ENCODE measurements at regions not wholly inside any gene's neighbourhood (a gene's known extent, or its start where the extent isn't known, plus 50 kb on each side); places are given as distances from the start of the nearest gene placed in this dataset.

DNA sequence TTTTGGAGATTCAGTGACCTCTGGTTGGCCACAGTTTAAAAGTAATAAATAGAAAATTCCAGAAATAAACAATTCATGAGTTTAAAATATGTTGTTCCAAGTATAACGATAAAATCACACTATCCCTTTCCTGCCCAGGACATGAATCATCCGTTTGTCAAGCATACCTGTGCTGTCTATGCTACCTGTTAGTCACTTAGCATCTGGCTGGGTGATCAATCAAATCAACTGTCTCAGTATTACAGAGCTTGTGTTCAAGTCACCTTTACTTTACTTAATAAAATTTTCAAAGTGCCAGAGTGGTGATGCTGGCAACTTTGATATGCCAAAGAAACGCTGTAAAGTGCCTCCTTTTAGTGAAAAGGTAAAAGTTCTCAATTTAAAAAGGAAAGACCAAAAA lies 979.5 kb upstream of the NDST4 start:
- Histone ChIP-seq H3K36me3 (ENCODE audit: insufficient read depth, low read length) (no peaks in the 10 kb centered on the region), H2AFZ (ENCODE audit: low read depth, low read length) (no peak overlapping the region)

DNA sequence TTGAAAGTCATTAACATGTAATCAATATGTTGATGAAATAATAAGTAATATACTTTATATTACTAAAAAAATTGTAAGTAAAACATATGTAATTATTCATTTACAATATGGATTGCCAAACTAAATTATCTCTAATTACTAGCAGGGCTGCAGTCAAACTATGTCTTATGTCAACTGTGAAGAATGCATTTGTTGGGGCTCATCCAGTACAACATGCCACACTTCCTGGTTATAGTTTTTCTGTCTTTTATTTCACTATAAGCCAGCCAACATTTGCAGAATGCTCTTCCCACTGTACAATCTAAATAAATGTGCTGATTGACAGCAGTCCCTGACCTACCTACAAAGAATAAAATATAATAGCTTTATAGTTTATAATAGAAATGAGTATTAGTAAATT lies 975.4 kb upstream of the NDST4 start:
- H3K9me3 ChIP-seq (ENCODE audit: low read length), result no peaks in the 10 kb centered on the region
- H3K36me3 ChIP-seq (ENCODE audit: insufficient read depth, low read length), result no peaks in the 10 kb centered on the region
- no peaks in the 10 kb centered on the region for H3K27me3 ChIP-seq (ENCODE audit: insufficient read depth, low read length)
- H3K4me1 ChIP-seq (ENCODE audit: insufficient read depth, low read length), result no peaks in the 10 kb centered on the region
- H2AFZ ChIP-seq (ENCODE audit: low read depth, low read length), result no peak overlapping the region
- no peak overlapping the region for H3K4me3 ChIP-seq (ENCODE audit: low read length)

More for the DNA sequence above, 979.5 kb upstream of the NDST4 start:
- Histone ChIP-seq H3K4me3 (ENCODE audit: low read length) (no peak overlapping the region), H3K27me3 (ENCODE audit: insufficient read depth, low read length) (no peaks in the 10 kb centered on the region), H3K9me3 (ENCODE audit: low read length) (no peaks in the 10 kb centered on the region), H3K4me1 (ENCODE audit: insufficient read depth, low read length) (peaks cover 19% of the 10 kb centered on the region)

DNA sequence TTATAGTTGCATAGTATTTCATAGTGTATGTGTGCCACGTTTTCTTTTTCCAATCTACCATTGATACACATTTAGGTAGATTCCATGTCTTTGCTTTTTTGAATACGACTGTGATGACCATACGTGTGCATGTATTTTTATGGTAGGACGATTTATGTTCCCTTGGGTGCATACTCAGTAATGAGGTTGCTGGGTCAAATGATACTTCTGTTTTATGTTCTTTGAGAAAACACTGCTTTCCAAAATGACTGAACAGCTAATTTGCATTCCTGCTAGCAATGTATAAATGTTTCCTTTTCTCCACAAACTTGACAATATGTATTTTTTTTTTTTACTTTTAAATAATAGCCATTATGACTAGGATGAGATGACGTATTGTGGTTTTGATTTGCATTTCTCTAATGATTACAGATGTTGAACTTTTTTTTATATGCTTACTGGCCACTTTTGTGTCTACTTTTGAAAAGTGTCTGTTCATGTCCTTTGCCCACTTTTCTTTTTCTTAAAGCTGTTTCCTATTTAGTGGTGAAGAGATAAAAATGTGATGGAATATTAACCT lies 969.5 kb upstream of the NDST4 start:
- Histone ChIP-seq H3K4me3 (ENCODE audit: low read length) (no peak overlapping the region), H2AFZ (ENCODE audit: low read depth, low read length) (no peak overlapping the region), H3K4me1 (ENCODE audit: insufficient read depth, low read length) (no peaks in the 10 kb centered on the region), H3K36me3 (ENCODE audit: insufficient read depth, low read length) (no peaks in the 10 kb centered on the region), H3K27me3 (ENCODE audit: insufficient read depth, low read length) (no peaks in the 10 kb centered on the region), H3K9me3 (ENCODE audit: low read length) (no peaks in the 10 kb centered on the region)

DNA sequence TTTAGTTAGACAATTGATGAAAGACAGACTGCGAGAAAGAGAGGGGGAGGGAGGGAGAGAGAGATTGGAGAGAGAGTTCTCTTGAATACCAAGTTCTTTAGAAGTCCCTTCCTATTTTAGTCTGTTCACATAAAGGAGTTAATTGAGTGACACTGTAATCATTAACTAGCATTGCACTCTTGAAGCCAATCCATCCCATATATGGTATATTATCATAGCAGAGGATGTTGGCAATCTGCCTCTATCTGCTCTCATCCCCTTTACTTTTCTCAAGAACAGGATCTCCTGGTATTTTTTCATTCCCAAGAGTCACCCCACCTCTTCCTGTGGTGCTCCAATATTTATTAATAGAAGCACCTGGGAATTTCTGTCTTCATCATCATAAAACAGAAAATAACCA lies 959.6 kb upstream of the NDST4 start:
- H2AFZ ChIP-seq (ENCODE audit: low read depth, low read length), result no peak overlapping the region

DNA sequence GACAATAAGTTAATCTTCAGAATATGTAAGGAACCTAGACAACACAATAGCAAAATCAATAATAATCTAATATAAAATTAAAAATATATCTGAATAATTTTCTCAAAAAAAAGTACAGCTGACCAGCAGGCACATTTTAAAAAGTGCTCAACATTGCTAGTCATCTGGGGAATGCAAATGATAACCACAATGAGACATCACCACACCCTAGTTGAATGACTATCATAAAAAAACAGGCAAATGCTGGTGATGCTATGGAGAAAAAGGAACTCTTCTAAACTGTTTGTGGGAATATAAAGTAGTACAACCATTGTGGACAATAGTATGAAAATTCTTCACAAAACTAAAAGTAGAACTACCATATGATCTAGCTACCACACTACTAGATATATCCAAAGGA lies 956.9 kb upstream of the NDST4 start:
- Histone ChIP-seq H3K4me3 (ENCODE audit: low read length) (no peak overlapping the region), H3K36me3 (ENCODE audit: insufficient read depth, low read length) (no peaks in the 10 kb centered on the region), H3K9me3 (ENCODE audit: low read length) (no peaks in the 10 kb centered on the region), H2AFZ (ENCODE audit: low read depth, low read length) (no peak overlapping the region), H3K4me1 (ENCODE audit: insufficient read depth, low read length) (no peaks in the 10 kb centered on the region), H3K27me3 (ENCODE audit: insufficient read depth, low read length) (no peaks in the 10 kb centered on the region)

More for the DNA sequence above, 959.6 kb upstream of the NDST4 start:
- Histone ChIP-seq H3K4me3 (ENCODE audit: low read length) (no peak overlapping the region), H3K9me3 (ENCODE audit: low read length) (no peaks in the 10 kb centered on the region), H3K27me3 (ENCODE audit: insufficient read depth, low read length) (no peaks in the 10 kb centered on the region), H3K4me1 (ENCODE audit: insufficient read depth, low read length) (no peaks in the 10 kb centered on the region), H3K36me3 (ENCODE audit: insufficient read depth, low read length) (no peaks in the 10 kb centered on the region)

DNA sequence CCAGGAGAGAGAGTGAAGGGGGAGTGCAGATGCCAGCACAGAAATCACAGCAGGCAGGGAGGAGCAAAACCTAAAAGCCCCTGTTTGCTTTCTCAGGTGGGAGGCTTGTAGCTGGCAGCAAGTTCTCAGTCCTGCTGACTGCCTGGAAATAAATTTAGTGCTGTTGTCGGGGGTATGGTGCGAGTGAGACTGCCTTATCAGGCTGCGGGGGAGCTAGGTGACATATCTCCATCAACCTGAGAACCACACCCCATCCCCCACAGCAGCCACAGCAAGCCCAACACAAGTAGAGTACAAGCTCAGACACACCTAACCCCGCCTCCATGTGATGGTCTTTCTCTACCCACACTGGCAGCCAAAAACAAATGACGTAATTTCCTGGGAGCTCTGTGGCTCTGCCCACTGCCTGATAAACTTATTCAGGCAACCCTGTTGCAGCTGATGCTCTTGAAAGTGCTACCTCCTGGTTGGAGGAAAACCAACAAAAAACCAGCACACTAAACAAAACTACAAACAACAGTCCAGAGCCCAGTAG lies 953.4 kb upstream of the NDST4 start:
- no peaks in the 10 kb centered on the region for H3K36me3 ChIP-seq (ENCODE audit: insufficient read depth, low read length)
- H3K27me3 ChIP-seq (ENCODE audit: insufficient read depth, low read length), result no peaks in the 10 kb centered on the region
- no peaks in the 10 kb centered on the region for H3K4me1 ChIP-seq (ENCODE audit: insufficient read depth, low read length)
- no peaks in the 10 kb centered on the region for H3K9me3 ChIP-seq (ENCODE audit: low read length)
- H3K4me3 ChIP-seq (ENCODE audit: low read length), result no peak overlapping the region
- H2AFZ ChIP-seq (ENCODE audit: low read depth, low read length), result no peak overlapping the region

DNA sequence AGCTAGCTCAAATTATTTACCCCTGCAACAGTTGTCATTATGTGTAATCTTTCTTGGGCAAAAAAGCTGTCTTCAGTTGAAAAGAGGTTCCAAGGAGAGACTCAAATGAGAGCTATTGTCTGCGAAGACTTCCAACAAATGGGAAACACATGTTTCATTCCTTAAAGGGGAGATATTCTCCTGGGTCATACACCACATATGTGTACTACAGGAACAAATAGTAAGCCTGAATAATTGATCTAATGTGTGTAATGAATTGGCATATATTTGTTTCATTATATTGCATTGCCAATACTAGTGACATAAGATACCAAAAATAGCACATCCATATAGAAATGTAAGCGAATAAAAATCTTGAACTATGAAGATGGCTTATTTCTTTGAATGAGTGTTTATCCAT lies 950.9 kb upstream of the NDST4 start:
- no peak overlapping the region for H3K4me3 ChIP-seq (ENCODE audit: low read length)
- no peaks in the 10 kb centered on the region for H3K4me1 ChIP-seq (ENCODE audit: insufficient read depth, low read length)
- no peaks in the 10 kb centered on the region for H3K36me3 ChIP-seq (ENCODE audit: insufficient read depth, low read length)
- H2AFZ ChIP-seq (ENCODE audit: low read depth, low read length), result no peak overlapping the region
- no peaks in the 10 kb centered on the region for H3K27me3 ChIP-seq (ENCODE audit: insufficient read depth, low read length)
- no peaks in the 10 kb centered on the region for H3K9me3 ChIP-seq (ENCODE audit: low read length)

DNA sequence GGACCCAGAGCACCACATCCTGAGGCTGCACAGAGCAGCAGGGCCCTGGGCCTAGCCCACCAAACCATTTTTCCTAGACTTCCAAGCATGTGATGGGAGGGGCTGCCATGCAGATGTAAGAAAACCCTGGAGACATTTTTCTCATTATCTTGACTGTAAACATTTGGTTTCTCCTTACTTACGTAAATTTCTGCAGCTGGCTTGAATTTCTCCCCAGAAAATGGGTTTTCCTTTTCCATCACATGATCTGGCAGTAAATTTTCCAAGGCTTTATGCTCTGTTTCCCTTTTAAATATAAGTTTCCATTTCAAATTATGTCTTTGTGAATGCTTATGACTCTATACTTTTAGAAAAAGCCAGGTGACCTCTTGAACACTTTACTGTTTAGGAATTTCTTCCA lies 945.9 kb upstream of the NDST4 start:
- Histone ChIP-seq H2AFZ (ENCODE audit: low read depth, low read length) (no peak overlapping the region), H3K9me3 (ENCODE audit: low read length) (no peaks in the 10 kb centered on the region), H3K36me3 (ENCODE audit: insufficient read depth, low read length) (no peaks in the 10 kb centered on the region), H3K4me1 (ENCODE audit: insufficient read depth, low read length) (no peaks in the 10 kb centered on the region), H3K4me3 (ENCODE audit: low read length) (no peak overlapping the region), H3K27me3 (ENCODE audit: insufficient read depth, low read length) (no peaks in the 10 kb centered on the region)

DNA sequence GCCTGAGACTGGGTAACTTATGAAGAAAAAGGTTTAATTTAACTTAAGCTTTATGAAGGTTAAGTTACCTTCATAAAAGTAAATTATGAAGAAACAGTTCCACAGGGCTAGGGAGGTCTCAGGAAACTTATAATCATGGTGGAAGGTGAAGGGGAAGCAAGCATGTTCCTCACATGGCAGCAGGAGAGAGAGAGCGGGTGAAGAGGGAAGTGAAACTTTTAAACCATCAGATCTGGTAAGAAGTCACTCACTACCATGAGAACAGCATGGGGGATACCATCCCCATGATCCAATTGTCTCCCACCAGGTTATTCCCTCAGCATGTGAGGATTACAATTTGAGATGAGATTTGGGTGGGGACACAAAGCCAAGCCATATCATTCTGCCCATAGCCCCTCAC lies 944.7 kb upstream of the NDST4 start:
- no peaks in the 10 kb centered on the region for H3K36me3 ChIP-seq (ENCODE audit: insufficient read depth, low read length)
- no peak overlapping the region for H3K4me3 ChIP-seq (ENCODE audit: low read length)
- no peak overlapping the region for H2AFZ ChIP-seq (ENCODE audit: low read depth, low read length)
- H3K27me3 ChIP-seq (ENCODE audit: insufficient read depth, low read length), result no peaks in the 10 kb centered on the region
- H3K9me3 ChIP-seq (ENCODE audit: low read length), result no peaks in the 10 kb centered on the region
- H3K4me1 ChIP-seq (ENCODE audit: insufficient read depth, low read length), result no peaks in the 10 kb centered on the region

DNA sequence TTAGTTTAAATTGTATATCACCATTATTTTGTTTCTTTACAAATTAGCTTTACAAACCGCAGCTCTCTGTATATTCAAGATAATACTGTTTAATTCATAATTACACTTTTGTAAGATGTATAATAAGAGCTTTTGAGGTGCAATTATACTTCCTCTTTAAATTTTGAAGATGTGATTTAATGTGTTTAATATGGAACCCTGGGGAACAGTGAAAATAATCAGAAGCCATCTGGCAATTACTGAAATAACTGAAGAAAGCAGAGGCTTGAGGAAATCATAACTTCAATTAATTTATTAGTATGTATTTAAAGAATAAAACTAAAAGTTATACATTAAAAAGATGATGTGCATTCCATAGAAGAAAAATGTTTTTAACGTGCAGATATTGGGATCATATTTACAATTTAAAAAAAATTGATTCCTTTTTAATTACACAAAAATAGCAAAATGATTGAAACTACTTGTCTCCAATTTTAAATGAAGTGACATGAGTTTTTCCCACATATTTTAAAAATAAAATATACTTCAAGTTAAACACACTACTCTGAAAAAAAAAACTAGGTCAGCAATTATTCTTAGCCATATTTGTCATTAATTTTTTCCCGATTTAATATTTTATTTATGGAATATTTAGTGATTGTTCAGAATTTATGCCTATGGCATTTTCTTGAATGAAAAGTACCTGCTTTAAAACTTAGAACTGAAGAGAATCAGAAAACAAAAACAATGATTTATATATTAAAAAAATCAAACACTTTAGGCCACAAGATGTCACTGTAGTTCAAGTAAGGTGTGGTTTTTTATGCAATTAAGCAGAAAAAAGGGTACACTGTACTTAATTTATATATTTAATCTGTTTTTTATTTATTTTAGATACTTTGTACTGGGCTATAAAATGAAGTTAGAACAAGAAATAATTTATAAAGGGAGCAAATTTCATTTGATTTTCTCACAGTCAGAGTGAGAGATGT lies 942.7 kb upstream of the NDST4 start:
- Histone ChIP-seq H3K4me1 (ENCODE audit: insufficient read depth, low read length) (no peaks in the 10 kb centered on the region), H3K27me3 (ENCODE audit: insufficient read depth, low read length) (no peaks in the 10 kb centered on the region), H3K36me3 (ENCODE audit: insufficient read depth, low read length) (no peaks in the 10 kb centered on the region), H3K4me3 (ENCODE audit: low read length) (no peak overlapping the region), H3K9me3 (ENCODE audit: low read length) (no peaks in the 10 kb centered on the region), H2AFZ (ENCODE audit: low read depth, low read length) (no peak overlapping the region)

DNA sequence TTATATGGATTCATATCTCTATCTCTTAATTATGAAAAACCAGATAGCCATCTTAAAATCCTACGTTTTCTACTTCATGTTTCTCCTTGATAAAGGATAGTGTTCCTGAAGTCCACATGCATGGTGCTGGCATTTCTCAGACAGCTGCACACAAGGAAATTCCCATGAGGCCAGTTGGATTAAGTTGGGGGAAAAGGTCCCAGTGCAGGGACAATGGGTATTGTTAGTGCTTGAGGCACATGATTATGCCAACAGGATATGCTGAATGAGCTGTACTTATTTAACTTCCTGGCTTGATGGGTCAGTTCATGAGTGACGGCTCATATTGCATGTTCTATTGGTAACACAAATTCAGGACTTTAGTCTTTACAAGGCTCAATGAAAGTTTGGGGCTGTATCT lies 913.9 kb upstream of the NDST4 start:
- H3K4me3 ChIP-seq (ENCODE audit: low read length), result no peak overlapping the region
- H2AFZ ChIP-seq (ENCODE audit: low read depth, low read length), result no peak overlapping the region
- H3K36me3 ChIP-seq (ENCODE audit: insufficient read depth, low read length), result no peaks in the 10 kb centered on the region
- H3K4me1 ChIP-seq (ENCODE audit: insufficient read depth, low read length), result no peaks in the 10 kb centered on the region
- no peaks in the 10 kb centered on the region for H3K9me3 ChIP-seq (ENCODE audit: low read length)
- H3K27me3 ChIP-seq (ENCODE audit: insufficient read depth, low read length), result no peaks in the 10 kb centered on the region

DNA sequence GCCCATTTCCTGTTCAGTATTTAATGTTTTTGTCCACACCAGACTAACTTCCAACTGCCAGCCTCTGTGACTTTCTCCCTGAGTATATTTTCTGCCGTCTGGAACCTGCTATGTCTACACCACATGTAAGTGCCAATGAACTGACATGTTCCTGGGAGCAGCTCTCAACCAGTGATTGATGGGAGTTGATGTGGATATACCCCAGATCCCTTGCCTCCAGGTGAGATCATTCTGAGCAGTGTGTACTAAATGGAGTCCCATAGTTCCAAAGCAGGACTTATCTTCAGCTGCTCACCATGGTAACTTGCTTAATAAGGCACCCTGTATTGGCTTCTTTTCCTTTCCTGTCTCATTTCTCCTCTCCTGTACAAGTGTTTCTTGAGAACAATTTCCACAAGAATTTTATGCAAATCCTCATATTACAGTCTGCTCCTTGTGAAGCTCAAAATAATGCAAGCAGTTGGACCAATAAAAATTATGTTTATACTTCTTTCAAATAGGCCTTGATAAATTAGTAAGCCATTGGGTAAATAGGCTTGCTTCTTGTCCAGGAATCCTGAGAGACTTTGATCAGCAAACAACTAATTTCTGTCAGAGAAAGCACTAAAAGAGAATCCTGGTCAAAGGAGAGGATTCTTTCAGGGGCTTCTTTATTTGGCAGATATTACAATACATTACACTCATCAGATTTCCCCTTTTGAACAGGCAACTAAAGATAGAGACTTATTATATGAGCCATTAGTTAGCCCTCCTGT lies 911.7 kb upstream of the NDST4 start:
- Histone ChIP-seq H3K9me3 (ENCODE audit: low read length) (peaks cover 1% of the 10 kb centered on the region), H2AFZ (ENCODE audit: low read depth, low read length) (no peak overlapping the region), H3K4me3 (ENCODE audit: low read length) (no peak overlapping the region), H3K4me1 (ENCODE audit: insufficient read depth, low read length) (no peaks in the 10 kb centered on the region), H3K36me3 (ENCODE audit: insufficient read depth, low read length) (no peaks in the 10 kb centered on the region), H3K27me3 (ENCODE audit: insufficient read depth, low read length) (no peaks in the 10 kb centered on the region)

DNA sequence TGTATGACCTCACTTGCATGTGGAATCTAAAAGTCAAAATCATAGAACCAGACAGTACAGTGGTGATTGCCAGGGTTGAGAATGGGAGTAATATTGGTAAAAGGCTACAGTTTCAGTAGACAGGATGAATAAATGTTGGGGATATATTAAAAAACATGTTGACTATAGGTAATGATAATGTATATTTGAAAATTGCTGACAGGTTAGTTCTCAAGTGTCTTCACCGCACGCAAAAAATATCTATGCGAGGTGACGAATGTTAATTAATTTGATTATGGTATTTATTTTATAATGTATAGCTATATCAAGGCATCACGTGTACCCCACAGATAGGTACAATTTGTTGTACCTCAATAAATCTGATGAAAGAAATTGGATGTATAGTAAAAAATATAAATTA lies 909.6 kb upstream of the NDST4 start:
- H2AFZ ChIP-seq (ENCODE audit: low read depth, low read length), result no peak overlapping the region
- H3K36me3 ChIP-seq (ENCODE audit: insufficient read depth, low read length), result no peaks in the 10 kb centered on the region
- no peaks in the 10 kb centered on the region for H3K4me1 ChIP-seq (ENCODE audit: insufficient read depth, low read length)
- H3K27me3 ChIP-seq (ENCODE audit: insufficient read depth, low read length), result no peaks in the 10 kb centered on the region
- no peak overlapping the region for H3K4me3 ChIP-seq (ENCODE audit: low read length)
- H3K9me3 ChIP-seq (ENCODE audit: low read length), result peaks cover 14% of the 10 kb centered on the region

All from neuron (in vitro differentiated cells).